ENCODE measurements at regions not wholly inside any gene's neighbourhood (a gene's known extent, or its start where the extent isn't known, plus 50 kb on each side); places are given as distances from the start of the nearest gene placed in this dataset.

- 94 to 98% methylated on average over 4 of the region's 4 CpGs for WGBS, 2 experiments
Measured at GRCh38 chr13:107716741-107717140, 498.6 kb downstream of the LIG4 start.

DNA sequence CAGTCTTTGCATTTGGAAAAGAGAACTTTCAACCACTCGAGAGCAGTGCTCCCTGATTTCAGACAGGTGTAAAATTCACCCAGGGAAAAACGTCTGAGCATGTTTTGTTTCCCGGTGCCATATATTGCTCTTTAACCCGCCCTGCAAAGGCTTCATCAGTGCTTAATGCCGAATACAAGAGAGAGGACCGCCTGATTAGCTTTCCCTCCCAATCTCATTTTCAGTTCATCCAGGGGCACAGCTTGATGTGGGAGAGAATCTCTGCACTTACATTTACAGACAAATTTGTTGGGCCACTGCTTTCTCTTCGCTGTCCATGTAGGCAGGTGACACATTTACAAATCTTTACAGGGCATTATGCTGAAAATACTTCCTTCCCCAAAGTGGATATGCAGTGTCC lies 499.1 kb downstream of the LIG4 start:
- Histone ChIP-seq H3K4me3 (ENCODE audit: insufficient read depth, low read depth, low read length) (no peak overlapping the region), H3K4me1 (ENCODE audit: control insufficient read depth, insufficient read depth, low read length) (no peaks in the 10 kb centered on the region), H3K36me3 (ENCODE audit: control insufficient read depth, insufficient read depth, low read length) (no peaks in the 10 kb centered on the region), H3K27me3 (ENCODE audit: control insufficient read depth, insufficient read depth, low read length, poor library complexity, severe bottlenecking) (no peaks in the 10 kb centered on the region), H3K9me3 (ENCODE audit: control insufficient read depth, low read length) (no peaks in the 10 kb centered on the region), H3K27ac (ENCODE audit: insufficient read depth, low read depth, low read length, poor library complexity, severe bottlenecking) (no peak overlapping the region)
- 88 to 93% methylated on average over 7 of the region's 7 CpGs for WGBS, 2 experiments

More at GRCh38 chr13:107716741-107717140, 498.6 kb downstream of the LIG4 start:
- no peaks in the 10 kb centered on the region for H3K4me1 ChIP-seq (ENCODE audit: control insufficient read depth, insufficient read depth, low read length)
- no peaks in the 10 kb centered on the region for H3K36me3 ChIP-seq (ENCODE audit: control insufficient read depth, insufficient read depth, low read length)
- no peaks in the 10 kb centered on the region for H3K27me3 ChIP-seq (ENCODE audit: control insufficient read depth, insufficient read depth, low read length, poor library complexity, severe bottlenecking)
- no peak overlapping the region for H3K27ac ChIP-seq (ENCODE audit: insufficient read depth, low read depth, low read length, poor library complexity, severe bottlenecking)
- no peaks in the 10 kb centered on the region for H3K9me3 ChIP-seq (ENCODE audit: control insufficient read depth, low read length)
- no peak overlapping the region for H3K4me3 ChIP-seq (ENCODE audit: insufficient read depth, low read depth, low read length)

GRCh38 chr13:107715496-107715895 lies 499.8 kb downstream of the LIG4 start:
- Histone ChIP-seq H3K27me3 (ENCODE audit: control insufficient read depth, insufficient read depth, low read length, poor library complexity, severe bottlenecking) (no peaks in the 10 kb centered on the region), H3K36me3 (ENCODE audit: control insufficient read depth, insufficient read depth, low read length) (no peaks in the 10 kb centered on the region), H3K27ac (ENCODE audit: insufficient read depth, low read depth, low read length, poor library complexity, severe bottlenecking) (no peak overlapping the region), H3K9me3 (ENCODE audit: control insufficient read depth, low read length) (no peaks in the 10 kb centered on the region), H3K4me1 (ENCODE audit: control insufficient read depth, insufficient read depth, low read length) (no peaks in the 10 kb centered on the region), H3K4me3 (ENCODE audit: insufficient read depth, low read depth, low read length) (no peak overlapping the region)
- 93 to 95% methylated on average over 7 of the region's 7 CpGs for WGBS, 2 experiments

DNA sequence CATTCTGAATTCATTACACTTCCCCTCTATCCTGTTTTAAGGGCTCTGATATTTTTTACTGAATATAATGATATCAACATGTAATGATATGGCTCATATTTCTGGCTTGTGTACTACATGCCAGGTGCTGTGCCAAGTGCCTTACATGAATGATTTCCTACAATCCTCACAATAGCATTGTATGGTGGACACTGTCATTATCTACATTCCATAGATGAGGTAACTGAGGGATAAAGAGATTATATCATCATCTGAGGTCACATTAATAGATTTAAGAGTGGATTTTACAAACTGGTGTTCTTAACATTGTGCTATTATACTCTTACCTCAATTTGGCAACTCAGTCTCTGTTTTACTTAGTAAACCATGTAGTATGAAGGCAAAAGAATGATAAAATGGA lies 502.0 kb downstream of the LIG4 start:
- Histone ChIP-seq H3K9me3 (ENCODE audit: control insufficient read depth, low read length) (no peaks in the 10 kb centered on the region), H3K4me3 (ENCODE audit: insufficient read depth, low read depth, low read length) (no peak overlapping the region), H3K27ac (ENCODE audit: insufficient read depth, low read depth, low read length, poor library complexity, severe bottlenecking) (no peak overlapping the region), H3K36me3 (ENCODE audit: control insufficient read depth, insufficient read depth, low read length) (no peaks in the 10 kb centered on the region), H3K4me1 (ENCODE audit: control insufficient read depth, insufficient read depth, low read length) (no peaks in the 10 kb centered on the region), H3K27me3 (ENCODE audit: control insufficient read depth, insufficient read depth, low read length, poor library complexity, severe bottlenecking) (no peaks in the 10 kb centered on the region)

DNA sequence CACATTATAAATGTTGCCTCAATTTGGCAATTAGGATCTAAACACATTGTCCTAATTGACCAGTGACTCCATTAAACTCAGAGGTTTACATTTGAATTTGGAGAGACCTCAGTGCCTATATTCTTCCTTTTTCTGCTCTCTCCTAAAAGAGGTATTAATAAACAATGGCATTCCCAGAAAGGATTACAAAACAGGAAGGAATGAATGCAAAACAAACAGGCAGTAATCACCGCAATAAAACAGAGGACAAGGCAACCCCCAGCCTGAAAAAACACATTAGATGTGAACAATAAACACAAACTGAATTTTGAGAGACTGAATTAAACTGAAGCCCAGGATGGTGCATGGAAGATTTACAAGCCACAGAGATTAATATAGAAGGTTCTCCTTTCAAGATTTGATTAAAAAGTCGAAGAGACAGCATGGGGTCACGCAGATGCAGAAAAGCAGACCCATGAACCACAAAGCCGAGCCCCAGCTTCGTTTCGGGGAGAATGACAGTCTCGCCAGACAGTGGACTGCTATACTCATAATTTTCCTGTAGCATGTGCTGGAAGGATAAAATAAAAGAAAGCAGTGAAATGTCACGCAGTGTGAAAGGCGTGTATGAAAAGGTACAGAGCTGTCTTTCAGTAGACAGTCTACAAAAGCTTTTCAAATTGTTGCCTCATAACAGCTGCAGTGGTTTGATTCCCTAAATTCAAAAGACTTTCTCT lies 503.0 kb downstream of the LIG4 start:
- no peak overlapping the region for H3K4me3 ChIP-seq (ENCODE audit: insufficient read depth, low read depth, low read length)
- H3K36me3 ChIP-seq (ENCODE audit: control insufficient read depth, insufficient read depth, low read length): no peaks in the 10 kb centered on the region
- no peaks in the 10 kb centered on the region for H3K4me1 ChIP-seq (ENCODE audit: control insufficient read depth, insufficient read depth, low read length)
- 93 to 94% methylated on average over 9 of the region's 9 CpGs for WGBS, 2 experiments
- no peak overlapping the region for H3K27ac ChIP-seq (ENCODE audit: insufficient read depth, low read depth, low read length, poor library complexity, severe bottlenecking)
- H3K9me3 ChIP-seq (ENCODE audit: control insufficient read depth, low read length): no peaks in the 10 kb centered on the region
- H3K27me3 ChIP-seq (ENCODE audit: control insufficient read depth, insufficient read depth, low read length, poor library complexity, severe bottlenecking): no peaks in the 10 kb centered on the region

- Histone ChIP-seq H3K27me3 (ENCODE audit: control insufficient read depth, insufficient read depth, low read length, poor library complexity, severe bottlenecking) (no peaks in the 10 kb centered on the region), H3K9me3 (ENCODE audit: control insufficient read depth, low read length) (no peaks in the 10 kb centered on the region), H3K36me3 (ENCODE audit: control insufficient read depth, insufficient read depth, low read length) (no peaks in the 10 kb centered on the region), H3K27ac (ENCODE audit: insufficient read depth, low read depth, low read length, poor library complexity, severe bottlenecking) (no peak overlapping the region), H3K4me1 (ENCODE audit: control insufficient read depth, insufficient read depth, low read length) (no peaks in the 10 kb centered on the region), H3K4me3 (ENCODE audit: insufficient read depth, low read depth, low read length) (no peak overlapping the region)
- 64 to 68% methylated on average over 2 of the region's 2 CpGs for WGBS, 2 experiments
Measured at GRCh38 chr13:107690181-107690580, 525.2 kb downstream of the LIG4 start.

GRCh38 chr13:107685876-107686275 lies 529.5 kb downstream of the LIG4 start:
- H3K36me3 ChIP-seq (ENCODE audit: control insufficient read depth, insufficient read depth, low read length): no peaks in the 10 kb centered on the region
- H3K27ac ChIP-seq (ENCODE audit: insufficient read depth, low read depth, low read length, poor library complexity, severe bottlenecking): no peak overlapping the region
- H3K27me3 ChIP-seq (ENCODE audit: control insufficient read depth, insufficient read depth, low read length, poor library complexity, severe bottlenecking): no peaks in the 10 kb centered on the region
- WGBS, 2 experiments: 91 to 96% methylated on average over 8 to 9 of the region's 9 CpGs
- H3K4me1 ChIP-seq (ENCODE audit: control insufficient read depth, insufficient read depth, low read length): no peaks in the 10 kb centered on the region
- no peaks in the 10 kb centered on the region for H3K9me3 ChIP-seq (ENCODE audit: control insufficient read depth, low read length)
- no peak overlapping the region for H3K4me3 ChIP-seq (ENCODE audit: insufficient read depth, low read depth, low read length)

- Histone ChIP-seq H3K4me1 (ENCODE audit: control insufficient read depth, insufficient read depth, low read length) (no peaks in the 10 kb centered on the region), H3K36me3 (ENCODE audit: control insufficient read depth, insufficient read depth, low read length) (no peaks in the 10 kb centered on the region), H3K9me3 (ENCODE audit: control insufficient read depth, low read length) (no peaks in the 10 kb centered on the region), H3K27ac (ENCODE audit: insufficient read depth, low read depth, low read length, poor library complexity, severe bottlenecking) (no peak overlapping the region), H3K27me3 (ENCODE audit: control insufficient read depth, insufficient read depth, low read length, poor library complexity, severe bottlenecking) (no peaks in the 10 kb centered on the region), H3K4me3 (ENCODE audit: insufficient read depth, low read depth, low read length) (no peak overlapping the region)
- 82 to 83% methylated on average over 10 of the region's 10 CpGs for WGBS, 2 experiments
Measured at GRCh38 chr13:107681600-107681999, 533.7 kb downstream of the LIG4 start.

DNA sequence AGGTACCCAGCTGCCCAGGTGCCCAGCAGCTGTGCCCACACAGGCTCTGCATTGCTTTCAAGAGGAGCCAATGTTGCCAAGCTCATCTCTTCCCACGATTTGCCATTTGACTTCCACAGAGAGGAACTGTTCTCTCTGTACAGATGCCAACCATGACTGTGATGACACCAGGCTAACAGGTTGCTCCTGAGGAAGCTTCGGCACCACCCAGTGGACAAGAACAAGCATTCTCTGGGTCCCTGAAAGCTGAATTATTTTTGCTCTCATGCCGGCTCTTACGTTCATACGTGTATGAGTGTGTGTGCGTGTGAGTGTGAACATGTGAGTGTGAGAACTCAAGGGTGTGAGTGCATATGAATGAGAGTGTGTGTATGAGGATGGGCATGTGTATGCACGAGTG lies 535.2 kb downstream of the LIG4 start:
- Histone ChIP-seq H3K9me3 (ENCODE audit: control insufficient read depth, low read length) (no peaks in the 10 kb centered on the region), H3K36me3 (ENCODE audit: control insufficient read depth, insufficient read depth, low read length) (no peaks in the 10 kb centered on the region), H3K27me3 (ENCODE audit: control insufficient read depth, insufficient read depth, low read length, poor library complexity, severe bottlenecking) (no peaks in the 10 kb centered on the region), H3K4me3 (ENCODE audit: insufficient read depth, low read depth, low read length) (no peak overlapping the region), H3K4me1 (ENCODE audit: control insufficient read depth, insufficient read depth, low read length) (no peaks in the 10 kb centered on the region), H3K27ac (ENCODE audit: insufficient read depth, low read depth, low read length, poor library complexity, severe bottlenecking) (no peak overlapping the region)
- 78 to 79% methylated on average over 7 of the region's 7 CpGs for WGBS, 2 experiments

DNA sequence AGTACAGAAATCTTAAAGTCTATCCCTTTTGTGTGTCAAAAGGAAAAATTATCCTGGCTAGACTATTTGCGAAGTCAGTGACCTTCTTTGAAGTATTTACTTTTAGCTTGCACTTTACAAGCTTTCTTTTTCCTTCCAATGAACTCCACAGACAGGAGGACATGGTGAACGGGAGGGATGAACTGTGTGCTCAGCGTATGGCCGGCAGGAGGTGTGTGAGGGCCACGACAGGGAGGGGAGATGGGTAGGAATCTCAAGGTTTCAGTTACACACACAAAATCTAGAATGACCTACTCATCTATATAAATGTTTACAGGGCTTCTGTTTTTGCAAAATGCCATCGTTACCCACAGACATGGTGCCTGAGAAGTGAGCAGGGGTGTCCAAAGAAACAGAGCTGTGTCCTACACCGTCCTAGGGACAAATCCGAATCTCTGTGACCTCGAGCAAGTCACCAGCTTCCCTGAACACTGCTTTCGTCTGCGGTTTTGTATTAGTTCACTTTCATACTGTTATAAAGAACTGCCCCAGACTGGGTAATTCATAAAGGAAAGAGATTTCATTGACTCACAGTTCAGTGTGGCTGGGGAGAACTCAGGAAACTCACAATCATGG lies 537.2 kb downstream of the LIG4 start:
- 93 to 94% methylated on average over 7 to 11 of the region's 11 CpGs for WGBS, 2 experiments
- Histone ChIP-seq H3K27me3 (ENCODE audit: control insufficient read depth, insufficient read depth, low read length, poor library complexity, severe bottlenecking) (no peaks in the 10 kb centered on the region), H3K27ac (ENCODE audit: insufficient read depth, low read depth, low read length, poor library complexity, severe bottlenecking) (no peak overlapping the region), H3K9me3 (ENCODE audit: control insufficient read depth, low read length) (no peaks in the 10 kb centered on the region), H3K36me3 (ENCODE audit: control insufficient read depth, insufficient read depth, low read length) (no peaks in the 10 kb centered on the region), H3K4me1 (ENCODE audit: control insufficient read depth, insufficient read depth, low read length) (no peaks in the 10 kb centered on the region), H3K4me3 (ENCODE audit: insufficient read depth, low read depth, low read length) (no peak overlapping the region)
